PC-9 (cell line): ENCODE measurements at regions not wholly inside any gene's neighbourhood (a gene's known extent, or its start where the extent isn't known, plus 50 kb on each side); places are given as distances from the start of the nearest gene placed in this dataset.

ENCODE experiments used
- BruUV-seq: library from RNA; stranded (reverse); fragments of 400-500 nt; replicated peaks from 2 replicates; lab custom pipeline; 2021; lab: Mats Ljungman, UMichigan
- CTCF ChIA-PET: fragments of 300-600 bp; sonication (Branson Sonifier 250); formaldehyde crosslinking; loops from one replicate; lab custom pipeline; 2022; ENCODE audit warnings: antibody characterized with exemption; lab: Charles Lee
- POLR2A ChIA-PET: fragments of 300-600 bp; sonication (Branson Sonifier 250); formaldehyde crosslinking; loops from one replicate; lab custom pipeline; 2022; ENCODE audit warnings: antibody characterized with exemption; ENCODE audit not compliant: unreplicated experiment; lab: Charles Lee
- DNase-seq, 2 experiments: peaks; one replicate each; pipeline versions ENCODE4 v3.0.0 to v3.0.0-alpha.2; 2015 to 2022; ENCODE audit warnings: mixed read lengths in 1 of 2
- H2AFZ ChIP-seq: fragments of 200-600 bp; sonication (generic); 2 replicates; pipeline ENCODE4 v1.8.1; 2017; ENCODE audit warnings: antibody characterized with exemption
- H3F3A ChIP-seq: fragments of 200-600 bp; sonication (generic); 2 replicates; pipeline ENCODE4 v1.8.1; 2017; ENCODE audit warnings: antibody characterized with exemption, mild to moderate bottlenecking, low read depth; ENCODE audit not compliant: insufficient read depth
- H3K27ac ChIP-seq: fragments of 200-600 bp; sonication (generic); 2 replicates; pipeline ENCODE4 v1.6.1; 2016; ENCODE audit warnings: mixed run types
- H3K27me3 ChIP-seq: fragments of 200-600 bp; sonication (generic); 2 replicates; pipeline ENCODE4 v1.6.1; 2016; ENCODE audit warnings: low read depth, mixed run types; ENCODE audit not compliant: insufficient read depth
- H3K36me3 ChIP-seq: fragments of 200-600 bp; sonication (generic); 2 replicates; pipeline ENCODE4 v1.6.1; 2016; ENCODE audit warnings: low read depth, mixed run types
- H3K4me1 ChIP-seq: fragments of 200-600 bp; sonication (generic); replicated peaks from 2 replicates; pipeline ENCODE4 v1.6.1; 2016; ENCODE audit warnings: mixed run types; ENCODE audit not compliant: insufficient read depth
- H3K4me2 ChIP-seq: fragments of 200-600 bp; sonication (generic); 2 replicates; pipeline ENCODE4 v1.6.1; 2017; ENCODE audit warnings: mixed run types
- H3K4me3 ChIP-seq: fragments of 200-600 bp; sonication (generic); 2 replicates; pipeline ENCODE4 v1.6.1; 2016; ENCODE audit warnings: mixed run types
- H3K79me2 ChIP-seq: fragments of 200-600 bp; sonication (generic); 2 replicates; pipeline ENCODE4 v1.6.1; 2017; ENCODE audit warnings: low read depth, mixed run types
- H3K9me2 ChIP-seq: fragments of 200-600 bp; sonication (generic); 2 replicates; pipeline ENCODE4 v1.8.1; 2017; ENCODE audit warnings: mild to moderate bottlenecking; ENCODE audit not compliant: insufficient read depth
- H3K9me3 ChIP-seq: fragments of 200-600 bp; sonication (generic); 2 replicates; pipeline ENCODE4 v1.8.1; 2016; ENCODE audit warnings: low read depth; ENCODE audit not compliant: insufficient read depth
- H4K20me1 ChIP-seq: fragments of 200-600 bp; sonication (generic); 2 replicates; pipeline ENCODE4 v1.8.1; 2017; ENCODE audit not compliant: insufficient read depth
- CTCF ChIP-seq: fragments of 200-600 bp; sonication (generic); conservative IDR thresholded peaks from 2 replicates; pipeline ENCODE4 v1.6.1; 2017; ENCODE audit warnings: mixed run types, antibody characterized with exemption, mild to moderate bottlenecking, moderate library complexity
- EZH2 ChIP-seq: fragments of 200-600 bp; sonication (generic); IDR thresholded peaks from 2 replicates; pipeline ENCODE4 v1.8.0; 2017; ENCODE audit warnings: antibody characterized with exemption, low read depth
- intact Hi-C: fragments of 100-400 bp; cut with micrococcal nuclease; formaldehyde crosslinking; loops from one replicate; pipeline ENCODE4 v1.10.0; 2022; ENCODE audit not compliant: unreplicated experiment

GRCh38 chr2:211085056-211085680 is 528.8 kb downstream of the CPS1 start:
- Histone ChIP-seq H3K27me3 (no peaks in the 10 kb centered on the region), H3K9me3 (no peaks in the 10 kb centered on the region), H4K20me1 (no peaks in the 10 kb centered on the region), H3K4me1 (no peaks in the 10 kb centered on the region), H3K4me3 (no peak overlapping the region), H2AFZ (no peak overlapping the region), H3K36me3 (no peaks in the 10 kb centered on the region), H3K79me2 (no peaks in the 10 kb centered on the region), H3K9me2 (no peaks in the 10 kb centered on the region), H3K27ac (no peak overlapping the region), H3F3A (no peaks in the 10 kb centered on the region), H3K4me2 (no peak overlapping the region)
- ChIA-PET POLR2A (no interaction called here), CTCF (no interaction called here)
- no peak for TF ChIP-seq EZH2
- TF ChIP-seq CTCF = peak; percentile 68
- no TSS peak for BruUV-seq
- intact Hi-C loops = loop anchor here (5.0 kb wide), 1 partner anchor 72 kb away; no protein-coding TSS in a partner anchor
- DNase-seq = no peak

- Histone ChIP-seq H3K9me3 (no peaks in the 10 kb centered on the region), H3K4me3 (no peak overlapping the region), H3K79me2 (no peaks in the 10 kb centered on the region), H3F3A (no peaks in the 10 kb centered on the region), H3K27me3 (no peaks in the 10 kb centered on the region), H3K36me3 (no peaks in the 10 kb centered on the region), H3K9me2 (no peaks in the 10 kb centered on the region), H3K4me1 (no peaks in the 10 kb centered on the region), H2AFZ (no peak overlapping the region), H4K20me1 (no peaks in the 10 kb centered on the region), H3K27ac (no peak overlapping the region), H3K4me2 (no peak overlapping the region)
- CTCF ChIA-PET = no interaction called here
- intact Hi-C loops = loop anchor here (5.0 kb wide), 1 partner anchor 71 kb away; no protein-coding TSS in a partner anchor
- no peak for DNase-seq
- no TSS peak for BruUV-seq
- TF ChIP-seq CTCF = no peak
- no peak for TF ChIP-seq EZH2
- POLR2A ChIA-PET = no interaction called here
Measured at GRCh38 chr2:211086049-211086448, 529.6 kb downstream of the CPS1 start.

GRCh38 chr2:211089127-211089526 is 532.7 kb downstream of the CPS1 start:
- intact Hi-C loops = loop anchor here (5.0 kb wide), 1 partner anchor 68 kb away; no protein-coding TSS in a partner anchor
- Histone ChIP-seq H4K20me1 (no peaks in the 10 kb centered on the region), H3K79me2 (no peaks in the 10 kb centered on the region), H3K9me3 (no peaks in the 10 kb centered on the region), H3K4me1 (no peaks in the 10 kb centered on the region), H2AFZ (no peak overlapping the region), H3K4me2 (no peak overlapping the region), H3K27me3 (no peaks in the 10 kb centered on the region), H3F3A (no peaks in the 10 kb centered on the region), H3K27ac (no peak overlapping the region), H3K36me3 (no peaks in the 10 kb centered on the region), H3K4me3 (no peak overlapping the region), H3K9me2 (no peaks in the 10 kb centered on the region)
- no TSS peak for BruUV-seq
- TF ChIP-seq CTCF (no peak), EZH2 (no peak)
- ChIA-PET POLR2A (no interaction called here), CTCF (no interaction called here)
- no peak for DNase-seq
